ENCODE measurements at regions not wholly inside any gene's neighbourhood (a gene's known extent, or its start where the extent isn't known, plus 50 kb on each side); places are given as distances from the start of the nearest gene placed in this dataset.

GRCh38 chr4:66062921-66063320 is 392.6 kb upstream of the EPHA5 start:
- TF ChIP-seq, protein P1, sequence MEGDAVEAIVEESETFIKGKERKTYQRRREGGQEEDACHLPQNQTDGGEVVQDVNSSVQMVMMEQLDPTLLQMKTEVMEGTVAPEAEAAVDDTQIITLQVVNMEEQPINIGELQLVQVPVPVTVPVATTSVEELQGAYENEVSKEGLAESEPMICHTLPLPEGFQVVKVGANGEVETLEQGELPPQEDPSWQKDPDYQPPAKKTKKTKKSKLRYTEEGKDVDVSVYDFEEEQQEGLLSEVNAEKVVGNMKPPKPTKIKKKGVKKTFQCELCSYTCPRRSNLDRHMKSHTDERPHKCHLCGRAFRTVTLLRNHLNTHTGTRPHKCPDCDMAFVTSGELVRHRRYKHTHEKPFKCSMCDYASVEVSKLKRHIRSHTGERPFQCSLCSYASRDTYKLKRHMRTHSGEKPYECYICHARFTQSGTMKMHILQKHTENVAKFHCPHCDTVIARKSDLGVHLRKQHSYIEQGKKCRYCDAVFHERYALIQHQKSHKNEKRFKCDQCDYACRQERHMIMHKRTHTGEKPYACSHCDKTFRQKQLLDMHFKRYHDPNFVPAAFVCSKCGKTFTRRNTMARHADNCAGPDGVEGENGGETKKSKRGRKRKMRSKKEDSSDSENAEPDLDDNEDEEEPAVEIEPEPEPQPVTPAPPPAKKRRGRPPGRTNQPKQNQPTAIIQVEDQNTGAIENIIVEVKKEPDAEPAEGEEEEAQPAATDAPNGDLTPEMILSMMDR (IDR thresholded peaks at IDR 0.05; ENCODE audit: insufficient read depth, low read length, poor library complexity, severe bottlenecking), result no peak
- no peak for TF ChIP-seq EZH2phosphoT487 (conservative IDR thresholded peaks at IDR 0.05; ENCODE audit: low read length)

Measured in SU-DHL-6 (cell line).